ENCODE measurements at regions not wholly inside any gene's neighbourhood (a gene's known extent, or its start where the extent isn't known, plus 50 kb on each side); places are given as distances from the start of the nearest gene placed in this dataset.
"Not testable (repeated sequence)": the region's sequence is repeated elsewhere in the genome, so short reads cannot be mapped to it uniquely, and the experiment has no call there.

DNA sequence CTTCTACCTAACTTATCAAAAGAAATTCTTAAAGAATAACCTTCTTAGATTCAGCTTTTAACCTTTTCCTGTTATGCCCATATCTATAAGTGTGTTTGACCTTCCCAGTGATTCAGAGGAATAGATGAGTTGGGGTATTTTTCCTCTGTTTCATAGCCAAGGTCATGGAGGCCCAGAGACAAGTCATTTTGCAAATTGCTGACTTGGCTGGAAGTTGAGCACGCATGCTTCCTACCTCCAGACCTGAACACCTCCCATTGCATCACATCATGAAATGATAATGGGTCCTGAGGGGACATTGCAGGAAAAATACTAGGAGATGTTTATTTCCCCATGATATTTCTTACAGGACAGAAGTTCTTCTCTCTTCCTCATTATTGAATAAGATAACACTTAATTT, 158.6 kb upstream of the LMCD1 start:
- DNase-seq (ENCODE audit: low read depth): no peak
- no peaks in the 10 kb centered on the region for H3K36me3 ChIP-seq (ENCODE audit: control insufficient read depth, insufficient read depth, low read length)

DNA sequence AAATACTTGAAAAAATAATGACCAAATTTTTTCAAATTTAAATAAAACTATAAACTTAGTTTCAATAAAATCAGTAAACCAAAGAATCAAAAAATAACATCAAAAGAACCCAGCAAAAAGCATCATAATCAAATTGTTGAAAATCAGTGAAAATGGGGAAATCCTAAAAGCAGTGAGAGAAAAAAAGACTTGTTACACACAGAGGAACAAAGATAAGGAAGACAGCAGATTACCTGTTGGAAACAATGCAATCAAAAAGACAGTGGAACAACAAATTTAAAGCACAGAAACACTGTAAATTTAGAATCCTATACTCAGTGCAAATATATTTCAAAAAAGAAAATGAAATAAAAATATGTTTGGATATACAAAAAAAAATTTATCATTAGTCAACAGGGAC, 156.2 kb upstream of the LMCD1 start:
- no peak for TF ChIP-seq CTCF (IDR thresholded peaks at IDR 0.05; ENCODE audit: insufficient read depth, low read length, poor library complexity, severe bottlenecking)
- no peaks in the 10 kb centered on the region for H3K36me3 ChIP-seq (ENCODE audit: control insufficient read depth, insufficient read depth, low read length)
- no peaks in the 10 kb centered on the region for H3K27me3 ChIP-seq (ENCODE audit: control insufficient read depth, insufficient read depth, low read length)
- no peak for DNase-seq (ENCODE audit: low read depth)
- no peak overlapping the region for H3K4me3 ChIP-seq (ENCODE audit: low read depth, low read length)

More for the DNA sequence above, 158.6 kb upstream of the LMCD1 start:
- no peak for TF ChIP-seq CTCF (IDR thresholded peaks at IDR 0.05; ENCODE audit: insufficient read depth, low read length, poor library complexity, severe bottlenecking)
- no peaks in the 10 kb centered on the region for H3K27me3 ChIP-seq (ENCODE audit: control insufficient read depth, insufficient read depth, low read length)
- no peak overlapping the region for H3K4me3 ChIP-seq (ENCODE audit: low read depth, low read length)

GRCh38 chr3:8348076-8348475, 153.5 kb upstream of the LMCD1 start:
- Histone ChIP-seq H3K27me3 (ENCODE audit: control insufficient read depth, insufficient read depth, low read length) (no peaks in the 10 kb centered on the region), H3K36me3 (ENCODE audit: control insufficient read depth, insufficient read depth, low read length) (no peaks in the 10 kb centered on the region), H3K4me3 (ENCODE audit: low read depth, low read length) (no peak overlapping the region)
- no peak for TF ChIP-seq CTCF (IDR thresholded peaks at IDR 0.05; ENCODE audit: insufficient read depth, low read length, poor library complexity, severe bottlenecking)
- no peak for DNase-seq (ENCODE audit: low read depth)

DNA sequence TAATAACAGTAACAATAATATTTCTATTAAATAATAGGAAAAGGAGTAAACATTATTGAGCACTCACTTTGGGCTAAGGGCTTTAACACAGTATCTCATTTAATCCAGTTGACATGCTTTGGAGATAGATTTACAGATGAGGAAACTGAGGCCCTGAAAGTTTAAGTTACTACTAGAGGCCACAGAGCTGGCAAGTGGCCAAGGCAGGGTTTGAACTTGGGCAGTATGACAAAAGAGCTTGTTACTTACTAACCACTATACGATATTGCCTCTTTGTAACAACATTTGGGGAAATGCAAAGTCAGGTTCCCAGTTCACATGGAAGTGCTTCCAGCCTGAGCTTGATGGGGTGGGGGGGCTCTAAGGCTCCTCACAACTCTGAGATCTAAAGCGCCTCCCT, 149.1 kb upstream of the LMCD1 start:
- H3K36me3 ChIP-seq (ENCODE audit: control insufficient read depth, insufficient read depth, low read length): no peaks in the 10 kb centered on the region
- H3K4me3 ChIP-seq (ENCODE audit: low read depth, low read length): no peak overlapping the region
- no peak for DNase-seq (ENCODE audit: low read depth)
- TF ChIP-seq CTCF (IDR thresholded peaks at IDR 0.05; ENCODE audit: insufficient read depth, low read length, poor library complexity, severe bottlenecking): no peak
- no peaks in the 10 kb centered on the region for H3K27me3 ChIP-seq (ENCODE audit: control insufficient read depth, insufficient read depth, low read length)

DNA sequence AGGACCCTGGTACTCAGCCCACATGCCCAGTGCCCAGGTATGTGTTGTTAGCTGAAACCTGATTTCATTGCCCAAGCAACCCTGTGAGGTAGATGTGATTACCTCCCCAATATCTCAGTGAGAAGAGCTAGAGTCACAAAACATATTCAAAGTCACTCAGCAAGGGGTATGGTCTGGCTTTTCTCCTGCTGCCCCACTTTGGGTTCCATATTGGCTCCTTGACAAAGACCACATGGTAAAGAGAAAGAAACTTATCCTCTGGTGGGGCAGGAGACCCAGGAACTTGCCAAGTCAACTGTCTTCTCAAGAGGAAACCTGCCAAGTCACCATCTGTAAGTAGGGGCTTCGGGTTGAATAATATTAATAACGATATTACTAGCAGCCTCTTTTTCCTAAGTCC, 148.3 kb upstream of the LMCD1 start:
- Histone ChIP-seq H3K4me3 (ENCODE audit: low read depth, low read length) (no peak overlapping the region), H3K36me3 (ENCODE audit: control insufficient read depth, insufficient read depth, low read length) (no peaks in the 10 kb centered on the region), H3K27me3 (ENCODE audit: control insufficient read depth, insufficient read depth, low read length) (no peaks in the 10 kb centered on the region)
- DNase-seq (ENCODE audit: low read depth): no peak
- no peak for TF ChIP-seq CTCF (IDR thresholded peaks at IDR 0.05; ENCODE audit: insufficient read depth, low read length, poor library complexity, severe bottlenecking)

DNA sequence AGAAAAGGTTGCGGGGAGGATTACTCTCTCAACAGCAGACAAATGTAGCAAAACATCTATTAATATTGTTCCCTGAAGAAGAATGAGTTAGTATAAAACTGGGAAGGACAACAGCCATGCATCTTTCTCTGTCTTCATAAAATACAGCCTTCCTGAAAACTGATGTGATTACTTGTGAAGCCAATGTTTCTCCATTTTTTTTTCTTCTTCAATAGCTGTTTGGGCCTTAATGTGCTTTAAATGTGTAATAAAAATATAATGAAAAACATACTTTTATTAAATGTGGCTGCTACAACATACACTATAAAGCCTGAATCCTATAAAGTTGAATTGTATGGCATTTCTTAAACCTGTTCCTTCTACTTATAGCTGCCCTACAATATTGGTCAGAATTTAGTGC, 146.3 kb upstream of the LMCD1 start:
- no peaks in the 10 kb centered on the region for H3K27me3 ChIP-seq (ENCODE audit: control insufficient read depth, insufficient read depth, low read length)
- no peak overlapping the region for H3K4me3 ChIP-seq (ENCODE audit: low read depth, low read length)
- no peak for TF ChIP-seq CTCF (IDR thresholded peaks at IDR 0.05; ENCODE audit: insufficient read depth, low read length, poor library complexity, severe bottlenecking)
- no peaks in the 10 kb centered on the region for H3K36me3 ChIP-seq (ENCODE audit: control insufficient read depth, insufficient read depth, low read length)
- DNase-seq (ENCODE audit: low read depth): no peak

GRCh38 chr3:8356066-8356465, 145.6 kb upstream of the LMCD1 start:
- H3K36me3 ChIP-seq (ENCODE audit: control insufficient read depth, insufficient read depth, low read length); H3K4me3 ChIP-seq (ENCODE audit: low read depth, low read length); H3K27me3 ChIP-seq (ENCODE audit: control insufficient read depth, insufficient read depth, low read length); DNase-seq (ENCODE audit: low read depth): not testable (repeated sequence)
